GM12878 (cell line): ENCODE measurements at regions not wholly inside any gene's neighbourhood (a gene's known extent, or its start where the extent isn't known, plus 50 kb on each side); places are given as distances from the start of the nearest gene placed in this dataset.

Experiments
- ATAC-seq: fragments of 200-7000 bp; cut with Tn5 transposase; 3 replicates; pipeline ENCODE4 v1.9.1; 2020; ENCODE audit warnings: mild to moderate bottlenecking, moderate library complexity
- BruUV-seq: library from RNA; stranded (reverse); fragments of 400-500 nt; replicated peaks from 2 replicates; lab custom pipeline; 2021; lab: Mats Ljungman, UMichigan
- CTCF ChIA-PET: fragments of 300-600 bp; sonication (Branson Sonifier 250); formaldehyde crosslinking; extraction: SDS; loops from one replicate; lab custom pipeline; 2021; ENCODE audit warnings: inconsistent platforms; lab: Yijun Ruan, JAX
- POLR2A ChIA-PET: fragments of 350-600 bp; formaldehyde crosslinking; extraction: SDS; loops from one replicate; lab custom pipeline; 2021; ENCODE audit warnings: inconsistent platforms; lab: Charles Lee
- RAD21 ChIA-PET: fragments of 300-600 bp; sonication (Branson Sonifier 250); formaldehyde crosslinking; loops from one replicate; lab custom pipeline; 2023; ENCODE audit warnings: antibody characterized with exemption; ENCODE audit not compliant: unreplicated experiment; lab: Charles Lee
- SMC1A ChIA-PET: fragments of 300-600 bp; sonication (Branson Sonifier 250); formaldehyde crosslinking; loops from one replicate; lab custom pipeline; 2023; ENCODE audit not compliant: unreplicated experiment, uncharacterized antibody; lab: Charles Lee
- DNase-seq: peaks from one replicate; pipeline ENCODE4 v3.0.0-alpha.2; 2011; ENCODE audit warnings: low read depth, low spot score
- FAIRE-seq: peaks from 3 replicates; lab custom pipeline; 2011; peaks lifted over from hg19 to GRCh38; lab: Jason Lieb, UNC
- H2AFZ ChIP-seq: 2 replicates; pipeline ENCODE4 v1.6.0; 2011; ENCODE audit warnings: low read depth, low read length, control low read depth; ENCODE audit not compliant: control insufficient read depth
- H3K27ac ChIP-seq: 2 replicates; pipeline ENCODE4 v1.5.1; 2011; ENCODE audit warnings: control low read depth; ENCODE audit not compliant: control insufficient read depth, insufficient read depth
- H3K27me3 ChIP-seq, 2 experiments: replicated peaks in 1 of 2; 2 replicates each; pipeline versions ENCODE4 v1.6.0 to v1.6.1; 2011; ENCODE audit warnings: low read length in 1 of 2; ENCODE audit not compliant: control insufficient read depth in 2 of 2, insufficient read depth in 2 of 2
- H3K36me3 ChIP-seq, 2 experiments: 2 replicates each; pipeline ENCODE4 v1.5.1; 2011; ENCODE audit warnings: low read length in 1 of 2; ENCODE audit not compliant: control insufficient read depth in 2 of 2, insufficient read depth in 2 of 2
- H3K4me1 ChIP-seq: 2 replicates; pipeline ENCODE4 v1.6.1; 2011; ENCODE audit warnings: mild to moderate bottlenecking, low read length, moderate library complexity, mixed read lengths; ENCODE audit not compliant: control insufficient read depth, insufficient read depth
- H3K4me2 ChIP-seq: 2 replicates; pipeline ENCODE4 v1.6.0; 2011; ENCODE audit warnings: control low read depth; ENCODE audit not compliant: control insufficient read depth, insufficient read depth
- H3K4me3 ChIP-seq: fragments of 200-600 bp; sonication (generic); 2 replicates; pipeline ENCODE4 v1.5.1; 2016
- H3K79me2 ChIP-seq: 2 replicates; pipeline ENCODE4 v1.6.0; 2011; ENCODE audit warnings: low read length; ENCODE audit not compliant: control insufficient read depth, insufficient read depth
- H3K9ac ChIP-seq: 2 replicates; pipeline ENCODE4 v1.8.0; 2011; ENCODE audit warnings: low read length, control low read depth, mixed read lengths; ENCODE audit not compliant: control insufficient read depth, insufficient read depth
- H3K9me3 ChIP-seq: replicated peaks from 3 replicates; pipeline ENCODE4 v1.5.1; 2011; ENCODE audit warnings: mild to moderate bottlenecking, low read length; ENCODE audit not compliant: control insufficient read depth, insufficient read depth
- H4K20me1 ChIP-seq: 2 replicates; pipeline ENCODE4 v1.6.0; 2011; ENCODE audit not compliant: control insufficient read depth, insufficient read depth
- ATF2 ChIP-seq: IDR thresholded peaks from 2 replicates; pipeline ENCODE4 v1.6.1; 2012; ENCODE audit warnings: low read length, inconsistent platforms
- BHLHE40 ChIP-seq, 2 experiments: fragments of 450-650 bp in 1 of 2; IDR thresholded peaks; 2 replicates each; pipeline ENCODE4 v1.6.1; 2011 to 2017; ENCODE audit warnings: low read depth in 2 of 2, borderline replicate concordance in 1 of 2, improper control_type of control experiment in 1 of 2, low read length in 1 of 2, mild to moderate bottlenecking in 1 of 2
- CBX5 ChIP-seq: sonication (generic); IDR thresholded peaks from 2 replicates; pipeline ENCODE4 v1.6.1; 2016; ENCODE audit warnings: low read depth, moderate library complexity, mild to moderate bottlenecking, inconsistent platforms
- E2F4 ChIP-seq: IDR thresholded peaks from 2 replicates; pipeline ENCODE4 v1.6.1; 2012; ENCODE audit warnings: low read depth, low read length, improper control_type of control experiment
- IRF4 ChIP-seq: IDR thresholded peaks from 2 replicates; pipeline ENCODE4 v1.6.1; 2011; ENCODE audit warnings: low read depth, low read length
- MEF2A ChIP-seq: IDR thresholded peaks from 2 replicates; pipeline ENCODE4 v1.6.1; 2011; ENCODE audit warnings: low read depth, mild to moderate bottlenecking, low read length, moderate library complexity; ENCODE audit not compliant: insufficient read depth
- MTA3 ChIP-seq: IDR thresholded peaks from 2 replicates; pipeline ENCODE4 v1.6.1; 2012; ENCODE audit warnings: low read length, inconsistent platforms, borderline replicate concordance
- NR2F1 ChIP-seq: fragments of 450-650 bp; conservative IDR thresholded peaks from 2 replicates; pipeline ENCODE4 v1.6.1; 2017; ENCODE audit warnings: mild to moderate bottlenecking
- PAX5 ChIP-seq: IDR thresholded peaks from 2 replicates; pipeline ENCODE4 v1.6.1; 2011; ENCODE audit warnings: low read depth, low read length, borderline replicate concordance
- RUNX3 ChIP-seq: IDR thresholded peaks from 2 replicates; pipeline ENCODE4 v1.6.1; 2012; ENCODE audit warnings: low read length, inconsistent platforms
- SRF ChIP-seq, 2 experiments: IDR thresholded peaks; 2 replicates each; pipeline ENCODE4 v1.6.1; 2011; ENCODE audit warnings: low read depth in 2 of 2, low read length in 2 of 2, mild to moderate bottlenecking in 1 of 2, moderate library complexity in 1 of 2
- TCF12 ChIP-seq: IDR thresholded peaks from 2 replicates; pipeline ENCODE4 v1.6.1; 2011; ENCODE audit warnings: low read depth, mild to moderate bottlenecking, low read length
- WRNIP1 ChIP-seq: IDR thresholded peaks from 2 replicates; pipeline ENCODE4 v1.6.1; 2011; ENCODE audit warnings: low read depth, low read length, improper control_type of control experiment, borderline replicate concordance
- YY1 ChIP-seq: IDR thresholded peaks from 2 replicates; pipeline ENCODE4 v1.6.1; 2011; ENCODE audit warnings: low read depth, mild to moderate bottlenecking, low read length
- ZBED1 ChIP-seq: IDR thresholded peaks from 2 replicates; pipeline ENCODE4 v1.6.1; 2016; ENCODE audit warnings: borderline replicate concordance
- ZNF274 ChIP-seq: IDR thresholded peaks from one replicate; pipeline ENCODE4 v1.8.0; 2011; ENCODE audit not compliant: insufficient read length, insufficient read depth
- WGBS: methylation state at CpG from one replicate; pipeline ENCODE4 v1.1.6; 2016; ENCODE audit warnings: low lambda C conversion rate; ENCODE audit not compliant: insufficient replicate concordance, insufficient coverage; ENCODE audit errors: missing lambda C conversion rate; 5-methylcytosine and 5-hydroxymethylcytosine counted together
- in situ Hi-C: fragments of 300-500 bp; cut with MboI; formaldehyde crosslinking; loops from 9 replicates; pipeline ENCODE4 v1.14.3; 2018; ENCODE audit warnings: mixed read lengths
- intact Hi-C: fragments of 100-400 bp; cut with micrococcal nuclease; formaldehyde crosslinking; loops from one replicate; pipeline ENCODE4 v1.14.2; 2022; ENCODE audit not compliant: unreplicated experiment

DNA sequence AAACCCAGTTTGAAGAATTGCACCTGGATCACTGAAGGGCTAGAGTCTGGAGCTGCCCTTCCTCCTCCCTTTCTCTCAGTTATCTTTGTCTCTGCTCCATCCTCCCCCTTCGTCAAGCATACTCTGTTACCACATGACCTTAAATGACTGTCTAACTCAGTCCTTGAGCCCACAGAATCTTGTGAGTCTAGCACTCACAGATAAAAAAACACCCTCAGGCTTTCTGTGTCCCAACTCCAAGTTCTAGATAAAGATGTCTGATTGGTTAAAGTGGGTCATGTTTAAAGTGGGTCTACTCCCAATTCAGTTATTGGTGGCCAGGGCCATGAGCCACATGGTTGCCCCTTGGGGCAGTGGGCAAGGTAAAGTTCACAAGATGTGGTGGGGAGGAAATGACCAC lies 53.5 kb upstream of the CYP1B1 start:
- no TSS peak for BruUV-seq
- Histone ChIP-seq H3K79me2 (no peaks in the 10 kb centered on the region), H3K27me3 (no peaks in the 10 kb centered on the region), H3K4me3 (no peak overlapping the region), H3K27ac (peak overlapping the region; percentile 38), H3K9ac (no peak overlapping the region), H2AFZ (no peak overlapping the region), H4K20me1 (no peaks in the 10 kb centered on the region), H3K9me3 (peaks cover 17% of the 10 kb centered on the region; the same call in 2 of the 3 replicates), H3K36me3 (no peaks in the 10 kb centered on the region), H3K4me2 (no peak overlapping the region; the same call in 1 of the 2 replicates), H3K4me1 (peaks cover 15% of the 10 kb centered on the region)
- POLR2A ChIA-PET, result interaction anchor here (0.5 kb wide), 1 partner anchor 980 kb away, joined by 3 read pairs; no protein-coding TSS in a partner anchor
- RAD21 ChIA-PET, result interaction anchor here (1.4 kb wide), 1 partner anchor 12 kb away, joined by 3 read pairs; no protein-coding TSS in a partner anchor
- WGBS, result 92% methylated on average over 1 of the region's 1 CpG
- FAIRE-seq, result no peak
- intact Hi-C loops, result no loop called here
- ATAC-seq, result no peak
- SMC1A ChIA-PET, result interaction anchor here (1.1 kb wide), 1 partner anchor 14 kb away, joined by 3 read pairs; no protein-coding TSS in a partner anchor
- in situ Hi-C loops, result no loop called here
- CTCF ChIA-PET, result interaction anchor here (0.8 kb wide), 1 partner anchor 14 kb away, joined by 5 read pairs; no protein-coding TSS in a partner anchor
- TF ChIP-seq MTA3, result peak; percentile 53; the same call in 1 of the 2 replicates
- TF ChIP-seq WRNIP1, result no peak
- TF ChIP-seq SRF (IDR thresholded peaks at IDR 0.05; ENCODE audit: low read depth in 2 of 2, low read length in 2 of 2), result no peak
- no peak for TF ChIP-seq E2F4
- no peak for DNase-seq

- in situ Hi-C loops, result no loop called here
- TF ChIP-seq TCF12, result 0 out of 2 replicates have a peak, but pooled peaks have one; percentile 43
- peak; percentile 85 for TF ChIP-seq ATF2
- peak; percentile 89; the same call in 1 of the 2 replicates for TF ChIP-seq CBX5
- TF ChIP-seq ZBED1, result peak; percentile 97
- TF ChIP-seq RUNX3, result peak; percentile 58
- 0 out of 2 replicates have a peak, but pooled peaks have one; percentile 45 for TF ChIP-seq MEF2A
- peak; percentile 48; the same call in 1 of the 2 replicates for TF ChIP-seq NR2F1
- TF ChIP-seq YY1, result peak; percentile 56; the same call in 1 of the 2 replicates
- peak; percentile 83 for TF ChIP-seq IRF4
- TF ChIP-seq ZNF274, result no peak
- TF ChIP-seq BHLHE40 (IDR thresholded peaks at IDR 0.05; ENCODE audit: borderline replicate concordance in 1 of 2, low read depth in 2 of 2, low read length in 1 of 2), result no peak; a peak in 1 of 4 replicates
- TF ChIP-seq PAX5, result peak; percentile 36; the same call in 1 of the 2 replicates
These were observed 52.7 kb upstream of the CYP1B1 start for GRCh38 chr2:38128653-38129052.

More at GRCh38 chr2:38128653-38129052, 52.7 kb upstream of the CYP1B1 start:
- SMC1A ChIA-PET, result interaction anchor here (1.1 kb wide), 1 partner anchor 13 kb away, joined by 3 read pairs; no protein-coding TSS in a partner anchor
- Histone ChIP-seq H3K9ac (no peak overlapping the region), H3K79me2 (no peaks in the 10 kb centered on the region), H3K4me1 (peaks cover 15% of the 10 kb centered on the region), H4K20me1 (no peaks in the 10 kb centered on the region), H3K4me3 (no peak overlapping the region), H3K4me2 (no peak overlapping the region), H2AFZ (no peak overlapping the region), H3K9me3 (peaks cover 17% of the 10 kb centered on the region; the same call in 2 of the 3 replicates), H3K27ac (no peak overlapping the region), H3K36me3 (no peaks in the 10 kb centered on the region), H3K27me3 (no peaks in the 10 kb centered on the region)
- BruUV-seq, result no TSS peak
- intact Hi-C loops, result no loop called here
- peak; percentile 75 for FAIRE-seq
- POLR2A ChIA-PET, result interaction anchor here (0.5 kb wide), 1 partner anchor 979 kb away, joined by 3 read pairs; no protein-coding TSS in a partner anchor
- ATAC-seq, result peak; percentile 82
- RAD21 ChIA-PET, result interaction anchor here (1.4 kb wide), 1 partner anchor 13 kb away, joined by 3 read pairs; no protein-coding TSS in a partner anchor
- WGBS, result 15% methylated on average over 2 of the region's 2 CpGs
- DNase-seq, result peak; percentile 48
- CTCF ChIA-PET, result interaction anchor here (0.8 kb wide), 1 partner anchor 13 kb away, joined by 5 read pairs; no protein-coding TSS in a partner anchor
